ENCODE measurements at regions not wholly inside any gene's neighbourhood (a gene's known extent, or its start where the extent isn't known, plus 50 kb on each side); places are given as distances from the start of the nearest gene placed in this dataset.
"Not testable (repeated sequence)": the region's sequence is repeated elsewhere in the genome, so short reads cannot be mapped to it uniquely, and the experiment has no call there.

GRCh38 chr2:224126003-224126402, 86.9 kb upstream of the SERPINE2 start:
- no peak for DNase-seq
- intact Hi-C loops (cut with DNase I): no loop called here
- H3K4me1 ChIP-seq: no peaks in the 10 kb centered on the region
- TF ChIP-seq CTCF (IDR thresholded peaks at IDR 0.05): no peak
- no peak overlapping the region for H3K27ac ChIP-seq
- no peaks in the 10 kb centered on the region for H3K27me3 ChIP-seq (ENCODE audit: low read depth)
- no peak overlapping the region for H3K4me3 ChIP-seq
- no peaks in the 10 kb centered on the region for H3K9me3 ChIP-seq
- no peak for ATAC-seq
- H3K36me3 ChIP-seq: no peaks in the 10 kb centered on the region

GRCh38 chr2:224122542-224122941, 83.5 kb upstream of the SERPINE2 start:
- H3K4me3 ChIP-seq: no peak overlapping the region
- DNase-seq: no peak
- intact Hi-C loops (cut with DNase I): no loop called here
- TF ChIP-seq CTCF (IDR thresholded peaks at IDR 0.05): no peak
- no peaks in the 10 kb centered on the region for H3K4me1 ChIP-seq
- H3K9me3 ChIP-seq: no peaks in the 10 kb centered on the region
- no peaks in the 10 kb centered on the region for H3K27me3 ChIP-seq (ENCODE audit: low read depth)
- ATAC-seq: no peak
- no peaks in the 10 kb centered on the region for H3K36me3 ChIP-seq
- H3K27ac ChIP-seq: no peak overlapping the region

DNA sequence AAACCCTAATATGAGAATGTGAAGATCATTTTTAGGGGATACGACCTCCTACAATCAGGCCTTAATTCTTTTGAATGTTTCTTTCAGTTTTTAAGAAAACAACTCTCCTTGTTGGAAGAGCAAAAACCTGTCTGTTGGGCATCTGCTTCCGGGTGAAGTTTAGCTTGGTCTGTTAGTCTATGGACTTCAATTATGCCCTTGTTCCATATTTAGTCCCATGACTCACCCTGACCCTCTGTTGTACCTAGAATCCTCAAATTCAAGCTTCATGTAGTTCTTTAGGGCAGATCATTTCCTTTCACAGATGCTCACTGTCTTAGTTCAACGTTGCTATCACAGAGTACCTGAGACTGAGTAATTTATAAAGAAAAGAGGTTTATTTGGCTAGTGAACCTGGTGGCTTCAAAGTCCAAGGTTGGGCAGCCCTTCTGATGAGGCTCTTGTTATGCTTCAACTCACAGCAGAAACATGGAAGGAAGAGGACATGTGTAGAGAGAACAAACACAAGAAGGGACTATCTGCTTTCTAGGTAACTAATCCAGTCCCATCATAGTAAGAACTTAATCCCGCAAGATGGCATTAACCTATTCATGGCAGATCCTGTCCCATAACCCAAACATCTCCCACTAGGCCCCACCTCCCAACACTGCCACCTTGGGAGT, 82.5 kb upstream of the SERPINE2 start:
- Histone ChIP-seq H3K4me3 (no peak overlapping the region), H3K36me3 (no peaks in the 10 kb centered on the region), H3K27ac (no peak overlapping the region), H3K4me1 (no peaks in the 10 kb centered on the region), H3K9me3 (no peaks in the 10 kb centered on the region), H3K27me3 (ENCODE audit: low read depth) (no peaks in the 10 kb centered on the region)
- intact Hi-C loops (cut with DNase I): no loop called here
- TF ChIP-seq CTCF (IDR thresholded peaks at IDR 0.05): no peak
- DNase-seq: no peak
- no peak for ATAC-seq

GRCh38 chr2:224120986-224121385, 81.9 kb upstream of the SERPINE2 start:
- H3K27ac ChIP-seq: no peak overlapping the region
- intact Hi-C loops (cut with DNase I): no loop called here
- no peak for TF ChIP-seq CTCF (IDR thresholded peaks at IDR 0.05)
- H3K36me3 ChIP-seq: no peaks in the 10 kb centered on the region
- ATAC-seq: no peak
- no peaks in the 10 kb centered on the region for H3K4me1 ChIP-seq
- no peak overlapping the region for H3K4me3 ChIP-seq
- no peaks in the 10 kb centered on the region for H3K27me3 ChIP-seq (ENCODE audit: low read depth)
- H3K9me3 ChIP-seq: no peaks in the 10 kb centered on the region
- no peak for DNase-seq

- H3K27ac ChIP-seq; H3K4me3 ChIP-seq; H3K27me3 ChIP-seq (ENCODE audit: low read depth); H3K4me1 ChIP-seq; ATAC-seq; H3K36me3 ChIP-seq; intact Hi-C loops (cut with DNase I); DNase-seq; H3K9me3 ChIP-seq: not testable (repeated sequence)
Measured at GRCh38 chr2:224119846-224120245, 80.8 kb upstream of the SERPINE2 start.

DNA sequence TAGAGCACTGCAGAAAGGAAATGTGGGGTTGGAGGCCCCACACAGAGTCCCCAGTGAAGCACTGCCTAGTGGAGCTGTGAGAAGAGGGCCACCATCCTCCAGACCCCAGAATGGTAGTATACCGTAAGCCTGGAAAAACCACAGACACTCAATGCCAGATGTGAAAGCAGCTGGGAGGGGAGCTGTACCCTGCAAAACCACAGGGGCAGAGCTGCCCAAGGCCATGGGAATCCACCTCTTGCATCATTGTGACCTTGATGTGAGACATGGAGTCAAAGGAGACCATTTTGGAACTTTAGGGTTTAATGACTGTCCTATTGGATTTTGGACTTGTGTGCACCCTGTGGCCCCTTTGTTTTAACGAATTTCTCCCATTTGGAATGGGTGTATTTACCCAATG, 75.3 kb upstream of the SERPINE2 start:
- no peaks in the 10 kb centered on the region for H3K4me1 ChIP-seq
- no peaks in the 10 kb centered on the region for H3K27me3 ChIP-seq (ENCODE audit: low read depth)
- DNase-seq (no peak), ATAC-seq (no peak)
- H3K4me3 ChIP-seq: no peak overlapping the region
- no peak for TF ChIP-seq CTCF (IDR thresholded peaks at IDR 0.05)
- no peaks in the 10 kb centered on the region for H3K9me3 ChIP-seq
- intact Hi-C loops (cut with DNase I): no loop called here
- H3K27ac ChIP-seq: no peak overlapping the region
- no peaks in the 10 kb centered on the region for H3K36me3 ChIP-seq

GRCh38 chr2:224113930-224114329, 74.8 kb upstream of the SERPINE2 start:
- H3K36me3 ChIP-seq; H3K9me3 ChIP-seq; H3K27me3 ChIP-seq (ENCODE audit: low read depth); H3K27ac ChIP-seq; DNase-seq; H3K4me1 ChIP-seq; intact Hi-C loops (cut with DNase I); H3K4me3 ChIP-seq; ATAC-seq: not testable (repeated sequence)
